ENCODE measurements at regions not wholly inside any gene's neighbourhood (a gene's known extent, or its start where the extent isn't known, plus 50 kb on each side); places are given as distances from the start of the nearest gene placed in this dataset.

DNA sequence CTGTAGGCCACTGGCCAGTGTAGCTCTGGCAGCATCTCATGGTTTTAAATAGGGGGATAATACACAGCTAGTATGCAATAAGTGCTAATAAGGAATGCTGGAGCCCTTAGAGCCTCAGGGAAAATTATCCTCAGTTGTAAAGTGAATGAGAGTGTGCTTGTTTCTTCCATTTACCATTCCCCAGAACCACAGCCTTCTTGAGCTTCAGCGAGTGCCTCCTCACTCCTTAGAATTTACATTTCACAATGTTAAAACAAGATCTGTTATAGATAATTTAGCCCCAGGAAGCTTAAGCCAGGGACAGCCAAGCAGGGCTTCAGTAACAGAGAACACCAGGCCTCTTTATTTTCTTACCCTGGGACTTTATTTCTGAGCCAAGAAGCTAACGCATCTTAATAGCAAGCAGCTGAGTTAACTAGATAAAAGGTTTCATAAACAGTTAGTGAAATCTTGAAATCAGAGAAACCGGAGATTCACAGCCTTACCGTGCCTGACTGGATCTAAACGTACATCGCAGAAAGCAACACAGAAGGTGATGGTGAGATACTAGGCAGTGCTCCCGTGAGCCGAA, 535.2 kb downstream of the TDRD15 start:
- H3K27ac ChIP-seq (ENCODE audit: low read depth): no peak overlapping the region
- no peak for DNase-seq (ENCODE audit: extremely low spot score)

DNA sequence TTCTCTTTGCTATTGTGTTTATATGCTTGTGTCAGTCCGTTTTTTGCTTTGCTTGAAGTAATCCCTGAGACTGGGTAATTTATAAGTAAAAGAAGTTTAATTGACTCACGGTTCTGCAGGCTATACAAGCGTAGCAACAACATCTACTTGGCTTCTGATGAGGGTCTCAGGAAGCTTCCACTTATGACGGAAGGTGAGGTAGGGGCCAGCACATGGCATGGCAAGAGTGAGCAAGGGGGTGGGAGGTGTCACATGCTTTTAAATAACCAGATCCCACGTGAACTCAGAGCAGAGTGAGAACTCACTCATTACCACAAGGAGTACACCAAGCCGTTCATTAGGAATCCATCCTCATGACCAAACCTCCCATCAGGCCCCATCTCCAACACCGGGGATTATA, 540.3 kb downstream of the TDRD15 start:
- 85% methylated on average over 7 of the region's 7 CpGs for WGBS
- Histone ChIP-seq H3K27ac (ENCODE audit: low read depth) (no peak overlapping the region), H3K4me1 (ENCODE audit: insufficient read depth) (no peaks in the 10 kb centered on the region), H3K4me3 (ENCODE audit: low read depth, low read length) (no peak overlapping the region), H3K36me3 (ENCODE audit: insufficient read depth) (no peaks in the 10 kb centered on the region)
- no peak for DNase-seq (ENCODE audit: extremely low spot score)

More for the DNA sequence above, 535.2 kb downstream of the TDRD15 start:
- H3K36me3 ChIP-seq (ENCODE audit: insufficient read depth): no peaks in the 10 kb centered on the region
- no peaks in the 10 kb centered on the region for H3K4me1 ChIP-seq (ENCODE audit: insufficient read depth)
- no peak overlapping the region for H3K4me3 ChIP-seq (ENCODE audit: low read depth, low read length)
- 32% methylated on average over 8 of the region's 8 CpGs for WGBS

DNA sequence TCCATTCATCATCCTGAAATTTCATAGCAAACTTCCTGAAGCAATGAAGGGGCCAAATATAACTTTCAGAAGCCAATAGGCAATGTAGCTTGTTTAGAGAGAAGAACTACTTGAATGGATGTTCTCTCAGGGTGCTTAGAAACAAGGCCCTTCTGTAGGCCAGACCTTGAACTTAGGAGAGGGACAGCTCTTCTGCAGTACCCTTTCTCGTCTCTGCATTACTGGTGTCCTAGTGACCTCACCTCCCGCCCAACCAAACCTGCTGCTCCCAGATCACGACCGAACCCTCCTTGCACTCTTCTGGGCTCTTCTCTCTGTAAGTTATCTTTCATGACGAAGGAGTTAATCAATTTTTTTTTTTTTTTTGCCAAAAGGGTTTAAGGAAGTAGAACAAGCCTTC, 543.9 kb downstream of the TDRD15 start:
- WGBS: 95% methylated on average over 5 of the region's 5 CpGs
- no peaks in the 10 kb centered on the region for H3K4me1 ChIP-seq (ENCODE audit: insufficient read depth)
- no peak for DNase-seq (ENCODE audit: extremely low spot score)

DNA sequence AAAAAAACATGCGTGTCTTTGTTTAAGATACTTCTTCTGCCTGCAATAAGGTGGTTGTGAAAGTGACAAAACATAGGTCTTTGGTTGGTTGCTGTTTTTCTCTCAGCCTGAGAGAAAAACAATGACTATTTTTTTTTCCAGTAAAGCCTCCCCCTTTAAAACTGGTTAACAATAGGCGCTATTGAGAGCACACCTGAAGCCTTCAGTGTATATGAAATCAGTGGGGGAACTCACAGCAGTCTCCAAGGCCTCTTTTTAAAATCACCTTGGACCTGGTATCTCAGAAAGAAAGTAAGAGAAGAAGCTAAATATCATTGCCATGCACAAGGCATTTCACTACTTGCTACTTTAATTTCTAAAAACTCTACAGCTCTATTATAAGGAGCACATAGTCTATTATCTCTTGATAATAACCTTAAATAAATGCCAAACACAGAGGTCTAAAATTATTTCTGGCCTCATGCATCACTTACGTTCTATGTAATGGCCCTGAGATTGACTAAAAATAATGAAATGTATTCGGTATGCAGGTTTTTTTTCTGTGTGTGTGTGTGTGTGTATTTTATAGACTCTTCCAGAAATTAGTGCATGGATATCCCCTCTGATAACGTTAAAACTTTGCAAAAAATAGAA, 544.4 kb downstream of the TDRD15 start:
- 81% methylated on average over 5 of the region's 5 CpGs for WGBS
- H3K4me1 ChIP-seq (ENCODE audit: insufficient read depth): no peaks in the 10 kb centered on the region
- no peak for DNase-seq (ENCODE audit: extremely low spot score)
- H3K36me3 ChIP-seq (ENCODE audit: insufficient read depth): no peaks in the 10 kb centered on the region
- H3K27ac ChIP-seq (ENCODE audit: low read depth): no peak overlapping the region
- no peak overlapping the region for H3K4me3 ChIP-seq (ENCODE audit: low read depth, low read length)

More for the DNA sequence above, 543.9 kb downstream of the TDRD15 start:
- Histone ChIP-seq H3K27ac (ENCODE audit: low read depth) (no peak overlapping the region), H3K4me3 (ENCODE audit: low read depth, low read length) (no peak overlapping the region), H3K36me3 (ENCODE audit: insufficient read depth) (no peaks in the 10 kb centered on the region)

DNA sequence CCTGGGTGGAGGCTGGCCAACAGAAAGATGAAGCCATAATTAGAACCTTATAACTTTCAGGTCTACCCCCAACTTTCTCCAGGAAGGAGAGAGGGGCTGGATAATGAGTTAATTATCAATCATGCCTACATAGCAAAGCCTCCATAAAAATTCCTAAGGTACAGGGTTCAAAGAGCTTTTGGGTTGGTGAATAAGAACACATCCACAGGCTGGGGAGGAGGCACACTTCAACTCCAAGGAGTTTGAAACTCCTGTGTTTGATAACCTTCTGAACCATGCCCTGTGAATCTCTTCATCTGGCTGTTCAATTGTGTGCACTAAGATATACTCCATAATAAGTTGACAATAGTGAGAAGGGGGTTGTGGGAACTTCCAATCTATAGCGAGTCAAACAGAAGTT, 552.3 kb downstream of the TDRD15 start:
- no peak overlapping the region for H3K27ac ChIP-seq (ENCODE audit: low read depth)
- H3K4me3 ChIP-seq (ENCODE audit: low read depth, low read length): no peak overlapping the region
- H3K4me1 ChIP-seq (ENCODE audit: insufficient read depth): no peaks in the 10 kb centered on the region
- DNase-seq (ENCODE audit: extremely low spot score): no peak
- no peaks in the 10 kb centered on the region for H3K36me3 ChIP-seq (ENCODE audit: insufficient read depth)
- WGBS: 90% methylated on average over 1 of the region's 1 CpG

DNA sequence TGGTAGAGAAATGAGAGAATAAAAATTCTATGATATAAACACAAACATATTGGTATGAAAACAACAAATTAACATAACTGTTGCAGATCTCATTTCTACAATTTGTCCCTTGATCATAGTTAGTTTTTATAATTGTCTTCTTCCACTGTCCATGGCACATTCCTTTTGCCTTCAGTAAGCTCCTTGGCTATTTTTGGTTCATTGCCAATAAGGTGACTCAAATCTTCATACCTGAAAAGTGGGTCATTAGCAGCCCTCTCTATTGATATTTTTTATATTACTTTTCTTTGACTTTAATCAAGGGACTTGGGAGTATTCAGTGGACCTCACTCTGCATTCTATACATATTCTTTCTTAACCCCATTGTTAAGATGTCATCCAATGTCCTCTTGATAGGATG, 552.9 kb downstream of the TDRD15 start:
- H3K36me3 ChIP-seq (ENCODE audit: insufficient read depth): no peaks in the 10 kb centered on the region
- no peaks in the 10 kb centered on the region for H3K4me1 ChIP-seq (ENCODE audit: insufficient read depth)
- no peak overlapping the region for H3K4me3 ChIP-seq (ENCODE audit: low read depth, low read length)
- no peak for DNase-seq (ENCODE audit: extremely low spot score)
- no peak overlapping the region for H3K27ac ChIP-seq (ENCODE audit: low read depth)

DNA sequence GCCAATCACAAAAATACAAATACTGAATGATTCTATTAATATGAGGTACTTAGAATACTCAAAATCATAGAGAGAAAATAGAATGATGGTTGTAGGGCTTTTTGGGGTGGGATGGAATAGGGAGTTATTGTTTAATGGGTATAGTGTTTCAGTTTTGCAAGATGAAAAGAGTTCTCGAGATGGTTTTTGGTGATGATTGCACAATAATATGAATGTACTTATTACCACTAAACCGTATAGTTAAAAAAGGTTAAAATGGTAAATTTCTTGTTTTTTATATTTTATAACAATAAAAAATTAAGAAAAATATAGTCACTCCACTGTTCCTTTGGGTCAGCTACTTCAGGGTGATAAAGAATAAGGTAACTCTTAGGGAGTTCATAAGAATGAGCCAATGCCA, 560.1 kb downstream of the TDRD15 start:
- H3K4me3 ChIP-seq (ENCODE audit: low read depth, low read length): no peak overlapping the region
- H3K27ac ChIP-seq (ENCODE audit: low read depth): no peak overlapping the region
- H3K36me3 ChIP-seq (ENCODE audit: insufficient read depth): no peaks in the 10 kb centered on the region
- WGBS: 95% methylated on average over 2 of the region's 2 CpGs
- no peak for DNase-seq (ENCODE audit: extremely low spot score)
- H3K4me1 ChIP-seq (ENCODE audit: insufficient read depth): no peaks in the 10 kb centered on the region

DNA sequence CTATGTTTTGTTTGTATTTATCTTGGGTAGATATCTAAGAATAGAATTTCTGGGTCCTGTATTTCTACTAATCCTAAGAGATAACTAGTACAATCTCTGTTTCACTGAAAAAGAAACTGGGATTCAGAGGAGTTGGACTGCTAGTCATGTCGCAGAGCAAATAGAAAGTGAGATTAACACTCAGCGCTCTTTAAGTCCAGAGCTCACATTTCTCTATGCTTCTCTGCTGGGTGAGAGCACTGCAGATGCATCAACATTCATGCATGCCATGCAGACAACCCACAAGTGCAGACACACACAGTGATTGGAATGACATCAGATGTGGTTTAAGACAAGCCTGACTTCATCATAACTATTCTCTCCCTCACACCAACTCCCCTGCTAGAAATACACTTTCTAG, 563.8 kb downstream of the TDRD15 start:
- DNase-seq (ENCODE audit: extremely low spot score): no peak
- no peak overlapping the region for H3K27ac ChIP-seq (ENCODE audit: low read depth)
- H3K4me1 ChIP-seq (ENCODE audit: insufficient read depth): no peaks in the 10 kb centered on the region
- H3K36me3 ChIP-seq (ENCODE audit: insufficient read depth): no peaks in the 10 kb centered on the region
- no peak overlapping the region for H3K4me3 ChIP-seq (ENCODE audit: low read depth, low read length)
- WGBS: 91% methylated on average over 2 of the region's 2 CpGs

DNA sequence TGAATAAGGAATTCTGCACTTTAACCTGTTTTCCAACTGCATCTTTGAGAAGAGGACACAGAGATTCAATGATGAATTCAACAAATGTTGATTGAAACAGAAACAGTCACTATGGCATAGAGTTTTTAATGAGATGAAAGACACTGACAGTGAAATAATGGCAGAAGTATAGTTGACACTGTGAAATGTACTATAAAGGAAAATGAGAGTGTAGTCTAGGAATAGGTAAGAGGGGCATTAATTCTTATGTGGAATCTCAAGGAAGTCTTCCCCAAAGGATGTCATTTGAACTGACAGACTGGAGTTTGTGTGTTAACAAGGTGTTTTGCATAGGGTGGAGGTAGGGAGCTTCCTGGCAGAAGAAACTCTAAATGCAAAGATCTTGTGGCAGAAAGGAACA, 566.2 kb downstream of the TDRD15 start:
- no peaks in the 10 kb centered on the region for H3K36me3 ChIP-seq (ENCODE audit: insufficient read depth)
- DNase-seq (ENCODE audit: extremely low spot score): no peak
- H3K4me1 ChIP-seq (ENCODE audit: insufficient read depth): no peaks in the 10 kb centered on the region
- H3K4me3 ChIP-seq (ENCODE audit: low read depth, low read length): no peak overlapping the region
- H3K27ac ChIP-seq (ENCODE audit: low read depth): no peak overlapping the region

DNA sequence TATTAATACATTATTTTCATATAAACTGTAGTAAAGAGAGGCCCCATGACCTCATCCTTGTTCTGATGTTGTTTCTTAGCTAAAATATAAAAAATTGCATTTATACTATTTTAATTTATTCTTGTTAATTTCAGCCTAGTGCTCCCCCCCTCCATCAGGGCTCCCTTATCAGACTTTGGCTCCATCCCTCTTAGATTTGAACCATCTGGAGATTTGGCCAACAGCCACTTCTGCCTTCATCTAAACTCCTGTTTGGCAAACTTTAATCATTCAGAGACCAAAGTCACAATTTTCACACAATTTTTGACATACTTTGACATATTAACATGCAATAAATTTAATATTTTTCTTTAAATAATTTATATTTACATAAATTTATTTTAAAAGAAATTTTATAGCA, 569.3 kb downstream of the TDRD15 start:
- Histone ChIP-seq H3K27ac (ENCODE audit: low read depth) (no peak overlapping the region), H3K36me3 (ENCODE audit: insufficient read depth) (no peaks in the 10 kb centered on the region), H3K4me1 (ENCODE audit: insufficient read depth) (no peaks in the 10 kb centered on the region), H3K4me3 (ENCODE audit: low read depth, low read length) (no peak overlapping the region)
- DNase-seq (ENCODE audit: extremely low spot score): no peak

DNA sequence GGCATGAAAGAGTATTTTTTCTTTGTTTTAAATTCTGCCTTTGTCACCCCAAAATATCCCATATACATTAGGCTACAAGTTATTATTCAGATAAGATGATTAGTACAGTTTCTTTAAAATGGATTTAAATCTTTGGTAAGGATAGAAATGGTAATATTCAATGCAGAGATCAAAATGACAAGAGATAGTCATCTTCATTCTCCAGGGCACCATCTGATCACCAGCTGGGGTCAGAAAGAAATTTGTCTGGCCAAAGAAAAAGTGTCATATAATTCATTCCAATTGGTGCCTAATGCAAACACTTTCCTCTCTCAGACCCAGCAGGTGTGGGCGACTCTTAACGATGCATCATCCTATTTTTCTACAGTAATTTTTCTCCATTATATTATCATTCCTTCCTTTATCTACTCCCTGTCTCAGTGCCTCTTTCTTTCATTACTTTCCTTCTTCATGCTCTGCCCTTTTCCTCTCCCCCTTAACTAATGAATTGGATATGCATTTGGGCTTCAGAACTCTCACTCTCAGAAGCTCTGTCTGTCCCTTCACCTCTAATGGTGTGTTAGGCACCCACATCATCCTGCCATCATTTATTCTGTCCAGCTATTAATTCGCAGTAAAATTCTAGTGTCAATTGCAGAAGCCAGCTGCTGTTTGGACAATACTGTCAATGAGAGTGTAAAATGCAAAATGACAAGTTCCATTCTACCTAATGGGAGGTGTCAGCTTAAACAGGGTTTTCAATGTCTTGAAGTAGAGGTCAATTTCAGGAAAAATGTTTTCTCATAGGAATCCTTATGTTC, 570.5 kb downstream of the TDRD15 start:
- Histone ChIP-seq H3K36me3 (ENCODE audit: insufficient read depth) (no peaks in the 10 kb centered on the region), H3K27ac (ENCODE audit: low read depth) (no peak overlapping the region), H3K4me3 (ENCODE audit: low read depth, low read length) (no peak overlapping the region), H3K4me1 (ENCODE audit: insufficient read depth) (no peaks in the 10 kb centered on the region)
- WGBS: 88% methylated on average over 3 of the region's 3 CpGs
- no peak for DNase-seq (ENCODE audit: extremely low spot score)

DNA sequence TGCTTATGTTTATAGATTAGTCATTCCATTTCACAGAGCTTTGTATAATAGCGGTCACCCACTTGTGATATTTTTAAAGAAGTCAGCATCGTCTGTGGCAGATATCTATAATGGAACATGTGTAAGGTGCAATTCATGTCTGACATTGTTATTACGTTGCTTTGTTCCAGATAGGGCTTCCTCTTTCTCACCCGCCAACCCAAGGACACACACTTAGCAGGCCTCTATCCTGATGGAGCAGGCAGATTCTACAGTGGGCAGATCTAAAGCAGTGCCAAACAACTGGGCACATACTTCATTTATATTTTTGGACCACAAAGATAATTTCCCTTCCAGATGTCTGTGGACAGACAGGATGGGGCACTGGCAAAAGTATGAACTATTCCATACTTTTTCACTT, 573.1 kb downstream of the TDRD15 start:
- Histone ChIP-seq H3K27ac (ENCODE audit: low read depth) (no peak overlapping the region), H3K4me1 (ENCODE audit: insufficient read depth) (no peaks in the 10 kb centered on the region), H3K4me3 (ENCODE audit: low read depth, low read length) (no peak overlapping the region), H3K36me3 (ENCODE audit: insufficient read depth) (no peaks in the 10 kb centered on the region)
- no peak for DNase-seq (ENCODE audit: extremely low spot score)
- 87% methylated on average over 4 of the region's 4 CpGs for WGBS

DNA sequence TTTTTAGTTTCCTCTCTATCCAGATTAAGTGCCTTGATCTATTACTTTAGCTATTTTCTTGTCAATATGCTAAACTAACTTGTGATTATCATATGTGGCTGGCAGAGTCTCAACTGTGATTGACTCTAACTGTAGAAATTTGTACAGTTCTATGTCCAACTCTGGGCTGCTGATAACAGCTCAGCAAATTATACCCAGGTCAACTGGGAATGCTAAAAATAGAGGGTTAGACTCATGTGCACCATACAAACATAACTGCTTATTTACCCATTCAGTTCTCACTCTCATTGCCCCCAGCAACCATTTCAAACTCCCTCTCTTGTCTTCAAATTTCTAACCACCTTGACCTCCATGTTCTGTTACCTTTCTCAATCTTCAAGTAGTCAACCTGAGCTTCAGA, 576.9 kb downstream of the TDRD15 start:
- no peak for DNase-seq (ENCODE audit: extremely low spot score)
- Histone ChIP-seq H3K4me1 (ENCODE audit: insufficient read depth) (no peaks in the 10 kb centered on the region), H3K36me3 (ENCODE audit: insufficient read depth) (no peaks in the 10 kb centered on the region), H3K27ac (ENCODE audit: low read depth) (no peak overlapping the region), H3K4me3 (ENCODE audit: low read depth, low read length) (no peak overlapping the region)

DNA sequence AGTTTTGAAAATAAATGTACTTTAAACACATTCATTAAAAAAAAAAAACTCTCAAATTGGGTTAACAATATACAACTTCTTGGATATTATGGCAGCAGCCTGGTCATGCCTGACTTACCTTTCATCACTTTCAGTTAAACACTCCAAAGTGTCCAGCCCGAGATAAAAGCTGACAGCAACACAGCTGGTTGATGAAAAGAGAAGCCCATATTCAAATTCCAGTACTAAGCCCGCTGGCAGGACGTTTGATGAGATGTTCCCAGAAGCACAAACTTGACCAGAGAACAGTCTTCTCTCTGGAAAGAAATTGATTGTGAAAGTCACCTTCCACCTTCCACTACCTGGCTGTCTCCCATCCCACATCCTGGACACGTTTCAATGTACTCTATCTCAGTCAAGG, 586.3 kb downstream of the TDRD15 start:
- Histone ChIP-seq H3K4me3 (ENCODE audit: low read depth, low read length) (no peak overlapping the region), H3K27ac (ENCODE audit: low read depth) (no peak overlapping the region), H3K36me3 (ENCODE audit: insufficient read depth) (no peaks in the 10 kb centered on the region), H3K4me1 (ENCODE audit: insufficient read depth) (no peaks in the 10 kb centered on the region)
- 34% methylated on average over 4 of the region's 4 CpGs for WGBS
- DNase-seq (ENCODE audit: extremely low spot score): no peak

Data from urinary bladder (tissue), 3 donors.